GM21390 (cell line): ENCODE measurements at regions not wholly inside any gene's neighbourhood (a gene's known extent, or its start where the extent isn't known, plus 50 kb on each side); places are given as distances from the start of the nearest gene placed in this dataset.

ENCODE experiments used
- ATAC-seq: cut with Tn5 transposase; IDR thresholded peaks from one replicate; pipeline ENCODE4 v1.9.1; 2021; ENCODE audit not compliant: unreplicated experiment

DNA sequence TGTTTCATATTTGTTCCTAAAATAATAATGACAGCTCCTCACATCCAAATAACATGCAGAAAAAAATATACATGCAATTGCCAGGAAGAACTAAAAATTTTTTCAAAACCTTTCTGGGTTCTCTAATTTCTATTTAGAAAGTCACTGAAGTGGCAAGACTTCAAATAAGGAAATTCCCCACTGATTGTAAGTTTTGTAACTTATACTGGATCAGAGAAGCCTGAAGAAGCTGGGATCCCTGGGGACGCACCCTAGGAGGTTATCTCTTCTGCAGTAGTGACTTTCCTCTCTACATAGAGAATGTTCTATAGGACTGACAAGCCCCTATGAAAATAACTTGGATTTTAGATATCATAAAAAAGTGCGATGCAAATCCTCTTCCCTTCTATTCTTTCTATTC lies 182.6 kb downstream of the MRPL39 start:
- no peak for ATAC-seq

DNA sequence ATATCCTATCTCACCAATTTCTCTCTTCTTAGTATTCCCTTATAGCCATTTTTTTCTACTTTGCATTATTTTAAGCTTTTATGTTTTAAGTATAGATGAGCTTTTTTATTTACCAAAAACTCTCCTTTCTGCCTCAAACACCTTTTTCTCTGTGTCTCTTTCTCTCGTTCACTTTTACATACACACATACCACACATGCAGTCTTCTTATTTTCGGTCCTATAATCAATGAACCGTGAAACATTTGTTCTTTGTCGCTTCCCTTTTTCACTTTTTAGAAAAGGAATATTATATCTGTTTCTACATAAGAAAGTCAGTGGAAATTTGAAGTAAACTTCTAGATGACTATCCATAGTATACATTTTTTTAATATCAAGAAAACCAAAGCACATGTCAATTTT lies 183.2 kb downstream of the MRPL39 start:
- no peak for ATAC-seq

DNA sequence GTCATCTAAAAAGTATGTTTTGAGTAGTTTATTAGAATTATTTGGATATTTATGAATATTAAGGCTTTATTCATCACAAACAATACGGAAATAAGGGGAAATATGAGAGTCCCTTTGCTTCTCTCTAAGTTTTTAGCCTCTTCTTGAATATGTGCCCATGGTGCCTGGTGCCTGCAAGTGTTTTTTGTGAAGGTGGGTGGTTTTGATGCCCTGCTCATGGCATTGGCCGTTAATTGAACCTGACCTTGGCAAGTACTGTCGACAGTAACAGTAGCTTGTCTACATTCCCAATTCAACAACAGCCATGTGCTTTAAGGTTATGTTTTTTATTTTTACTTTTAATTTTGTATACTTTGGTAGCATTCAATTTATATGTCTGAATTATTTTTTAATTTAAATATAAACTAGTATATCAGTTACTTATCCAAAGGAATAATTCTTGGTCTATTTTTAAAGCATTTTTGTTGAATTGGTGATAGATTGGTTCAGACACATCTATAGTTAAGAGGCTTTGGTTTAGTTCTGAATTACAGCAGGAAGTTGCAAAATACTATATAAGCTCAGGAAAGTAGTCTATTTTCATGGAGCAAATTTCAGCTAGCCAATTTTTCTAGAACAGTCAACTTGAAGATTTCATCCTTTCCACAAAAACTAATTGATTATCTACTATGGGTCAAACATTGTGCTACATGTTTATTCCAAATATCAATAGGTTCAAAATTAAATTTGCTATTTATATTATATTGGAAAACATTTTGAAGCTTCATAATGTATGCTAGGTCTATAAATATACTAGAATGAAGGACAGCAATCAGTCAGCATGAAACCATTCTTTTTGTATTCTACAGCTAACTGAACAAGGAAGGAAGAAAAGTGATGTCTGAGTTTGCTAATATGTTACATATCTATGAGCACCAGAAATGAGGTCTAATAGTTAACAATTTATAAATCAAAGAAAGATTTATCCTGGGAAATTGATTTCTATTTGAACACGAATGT lies 184.4 kb downstream of the MRPL39 start:
- no peak for ATAC-seq

DNA sequence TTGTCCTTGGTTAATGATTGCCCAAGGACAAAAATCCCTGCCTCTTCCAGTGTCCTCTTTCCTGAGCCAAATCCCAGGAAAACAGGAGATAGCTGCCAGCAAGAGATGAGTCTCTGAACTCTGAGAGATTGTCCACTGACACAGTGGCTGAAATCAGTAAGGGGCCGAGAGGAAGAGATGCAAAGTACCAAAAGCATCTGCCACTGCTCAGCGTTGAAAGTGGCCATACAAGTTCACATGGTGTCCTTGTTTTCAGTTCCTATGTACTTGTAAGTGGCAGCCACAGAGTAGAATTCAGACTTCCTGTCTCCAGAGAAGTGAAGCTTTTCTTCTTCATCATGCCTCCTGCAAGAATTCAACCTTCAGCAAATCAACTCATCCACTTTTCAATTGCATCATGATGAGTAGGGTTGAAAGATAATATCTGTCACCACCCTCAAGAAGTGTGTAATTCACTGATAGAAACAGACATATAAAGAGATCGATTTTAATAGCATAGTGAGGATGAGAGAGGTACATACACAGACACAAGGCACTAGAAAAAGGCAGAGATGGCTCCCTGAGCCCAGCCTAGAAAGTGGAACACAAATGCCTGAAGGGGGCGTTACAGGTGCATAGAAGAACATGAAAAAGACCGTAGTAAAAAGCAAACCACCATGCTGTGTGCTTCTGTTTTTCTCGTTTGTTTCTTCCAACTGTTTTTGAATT lies 185.8 kb downstream of the MRPL39 start:
- peak; percentile 69 for ATAC-seq

DNA sequence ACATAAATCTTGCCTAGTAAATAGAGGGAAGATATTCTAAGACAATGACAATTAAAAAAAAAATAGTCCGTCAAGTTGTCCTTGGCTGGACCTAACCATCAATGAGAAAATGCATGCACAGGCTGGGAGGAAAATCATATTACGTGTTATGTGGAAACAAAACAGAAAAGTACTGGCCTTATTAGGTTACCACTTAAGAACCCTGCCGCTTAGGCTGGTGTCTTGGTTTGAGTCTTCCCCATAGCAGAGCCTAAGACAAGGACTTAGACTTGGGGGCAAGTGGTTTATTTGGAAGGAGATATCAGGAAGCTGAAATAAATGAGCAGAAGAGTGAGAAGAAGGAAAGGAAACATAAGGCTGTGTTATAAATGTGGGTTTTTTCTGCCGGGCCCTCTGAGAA lies 186.4 kb downstream of the MRPL39 start:
- no peak for ATAC-seq

DNA sequence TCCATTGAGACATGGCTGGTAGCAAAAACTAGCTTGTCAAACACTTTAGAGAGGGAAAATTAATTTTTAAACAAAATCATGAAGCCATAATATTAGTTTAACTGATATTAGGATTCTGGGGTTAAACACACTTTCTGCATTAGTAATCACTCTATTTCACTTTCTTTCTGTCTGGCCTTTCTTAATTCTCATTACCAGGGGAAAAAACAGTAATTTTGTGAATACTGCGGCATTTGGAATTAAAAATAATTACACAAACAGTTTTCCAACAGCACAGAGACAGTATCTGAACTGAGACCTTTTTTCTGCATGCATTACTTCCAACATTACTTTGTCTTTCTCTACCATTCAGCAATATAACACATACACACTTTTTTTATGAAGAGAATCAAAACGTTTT lies 190.6 kb downstream of the MRPL39 start:
- ATAC-seq = no peak

DNA sequence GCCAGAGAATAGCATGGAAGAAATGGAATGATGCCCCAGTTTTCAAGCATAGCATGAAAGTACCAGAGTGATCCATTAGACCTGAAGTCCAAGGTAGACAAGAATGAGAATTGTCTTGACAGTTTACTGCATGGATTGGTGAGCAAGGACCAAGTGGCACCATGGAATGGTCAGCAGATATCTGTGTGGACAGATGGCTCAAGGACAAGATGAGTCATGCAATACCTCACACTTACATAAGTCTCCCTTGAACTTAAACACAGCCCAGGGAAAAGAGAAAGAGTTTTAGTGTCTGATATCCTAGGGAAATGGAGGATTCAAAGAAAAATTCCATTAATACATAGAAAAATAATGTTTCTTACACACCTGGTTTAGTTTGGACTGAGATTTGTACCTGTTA lies 195.2 kb downstream of the MRPL39 start:
- no peak for ATAC-seq

DNA sequence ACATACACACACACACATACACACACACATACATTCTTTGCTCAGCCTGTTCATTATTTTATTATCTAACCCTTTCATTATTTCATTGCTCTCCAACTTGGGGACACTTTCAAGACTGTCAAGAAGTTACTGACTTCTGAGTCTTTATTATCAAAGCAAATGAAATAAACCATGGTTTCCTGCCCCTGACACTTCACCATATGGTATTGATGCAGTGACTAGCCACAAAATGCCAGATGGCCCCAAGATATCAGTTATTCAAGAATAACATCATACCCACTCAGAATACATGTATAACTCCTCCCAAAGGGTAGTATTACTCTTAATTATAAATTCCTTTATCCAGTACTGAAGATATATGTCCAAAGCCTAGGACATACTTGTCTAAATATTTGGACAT lies 197.3 kb downstream of the MRPL39 start:
- ATAC-seq = no peak

DNA sequence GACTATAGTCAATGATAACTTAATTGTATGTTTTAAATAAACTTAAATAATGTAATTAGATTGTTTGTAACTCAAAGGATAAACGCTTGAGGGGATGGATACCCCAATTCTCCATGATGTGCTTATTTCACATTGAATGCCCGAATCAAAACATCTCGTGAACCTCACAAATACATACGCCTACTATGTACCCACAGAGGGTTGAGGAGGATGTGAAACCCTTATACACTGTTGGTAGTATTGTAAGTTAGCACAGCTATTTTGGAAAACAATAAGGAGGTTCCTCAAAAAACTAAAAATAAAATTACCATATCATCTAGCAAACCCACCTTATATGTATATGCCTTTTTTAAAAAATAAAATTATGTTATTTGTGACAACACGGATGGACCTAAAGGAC lies 198.6 kb downstream of the MRPL39 start:
- ATAC-seq = no peak

DNA sequence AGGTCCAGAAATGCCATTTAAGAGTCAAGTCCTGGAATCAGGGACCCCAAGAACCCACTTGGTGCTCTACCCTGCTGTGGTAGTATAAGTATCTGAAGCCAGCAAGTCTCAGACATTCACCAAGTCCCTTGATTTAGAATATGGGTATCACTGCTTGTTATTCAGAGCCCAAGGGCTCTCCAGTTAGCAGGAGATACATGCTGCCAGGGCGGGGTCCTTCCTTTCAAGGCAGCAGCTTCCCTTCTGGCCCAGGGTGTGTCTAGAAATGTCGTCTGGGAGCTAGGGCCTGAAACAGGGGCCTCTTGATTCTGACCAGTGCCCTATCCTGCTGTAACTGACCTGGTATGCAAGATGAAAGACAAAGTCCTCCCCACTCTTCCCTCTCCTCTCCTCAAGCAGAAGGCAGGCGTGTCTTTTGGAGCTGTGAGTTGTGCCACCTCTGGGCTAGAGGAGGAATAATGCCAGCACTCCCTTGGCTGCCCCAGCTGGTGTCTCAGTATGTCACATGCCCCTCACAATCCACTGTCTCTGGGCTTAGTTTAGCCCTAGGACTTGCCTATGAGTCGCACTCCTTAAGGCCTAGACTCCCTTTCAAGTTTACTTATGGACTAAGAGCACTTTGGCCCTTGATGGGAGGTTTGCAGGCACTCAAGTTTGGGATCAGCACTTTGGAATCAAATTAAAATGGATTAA lies 200.2 kb downstream of the MRPL39 start:
- no peak for ATAC-seq

DNA sequence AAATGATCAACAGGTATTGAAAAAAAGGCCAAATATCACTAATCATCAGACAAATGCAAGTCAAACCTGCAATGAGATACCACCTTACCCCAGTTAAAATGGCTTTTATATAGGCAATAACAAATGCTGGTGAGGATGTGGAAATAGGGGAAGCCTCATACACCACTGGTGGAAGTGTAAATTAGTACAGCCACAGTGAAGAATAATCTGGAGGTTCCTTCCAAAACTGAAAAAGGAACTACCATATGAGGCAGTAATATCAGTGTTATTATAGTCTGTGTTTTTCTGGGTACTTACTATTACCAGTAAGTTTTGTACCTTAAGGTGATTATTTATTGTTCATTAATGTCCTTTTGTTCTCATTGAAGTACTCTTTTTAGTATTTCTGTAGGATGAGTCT lies 201.3 kb downstream of the MRPL39 start:
- ATAC-seq = no peak

DNA sequence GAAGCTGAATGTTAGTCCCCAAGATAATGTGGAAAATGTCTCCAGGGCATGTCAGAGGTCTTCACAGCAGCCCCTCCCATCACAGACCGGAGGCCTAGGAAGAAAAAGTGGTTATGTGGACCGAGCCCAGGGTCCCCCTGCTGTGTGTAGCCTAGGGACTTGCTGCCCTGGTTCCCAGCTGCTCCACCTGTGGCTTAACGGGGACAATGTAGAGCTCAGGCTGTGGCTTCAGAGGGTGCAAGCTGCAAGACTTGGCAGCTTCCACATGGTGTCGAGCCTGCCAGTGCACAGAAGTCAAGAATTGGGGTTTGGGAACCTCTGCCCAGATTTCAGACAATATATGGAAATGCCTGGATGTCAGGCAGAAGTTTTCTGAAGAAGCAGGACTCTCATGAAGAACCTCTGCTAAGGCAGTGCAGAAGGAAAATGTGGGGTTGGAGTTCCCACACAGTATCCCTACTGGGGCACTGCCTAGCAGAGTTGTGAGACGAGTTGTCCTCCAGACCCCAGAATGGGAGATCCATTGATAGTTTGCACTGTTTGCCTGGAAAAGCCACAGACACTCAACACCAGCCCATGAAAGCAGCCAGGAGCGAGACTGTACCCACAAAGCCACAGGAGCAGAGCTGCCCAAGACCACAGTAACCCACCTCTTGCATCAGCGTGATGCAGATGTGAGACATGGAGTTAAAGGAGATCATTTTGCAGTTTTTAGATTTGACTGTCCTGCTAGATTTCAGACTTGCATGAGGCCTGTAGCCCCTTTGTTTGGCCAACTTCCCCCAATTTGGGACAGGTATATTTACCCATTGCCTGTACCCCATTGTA lies 204.9 kb downstream of the MRPL39 start:
- ATAC-seq = no peak

DNA sequence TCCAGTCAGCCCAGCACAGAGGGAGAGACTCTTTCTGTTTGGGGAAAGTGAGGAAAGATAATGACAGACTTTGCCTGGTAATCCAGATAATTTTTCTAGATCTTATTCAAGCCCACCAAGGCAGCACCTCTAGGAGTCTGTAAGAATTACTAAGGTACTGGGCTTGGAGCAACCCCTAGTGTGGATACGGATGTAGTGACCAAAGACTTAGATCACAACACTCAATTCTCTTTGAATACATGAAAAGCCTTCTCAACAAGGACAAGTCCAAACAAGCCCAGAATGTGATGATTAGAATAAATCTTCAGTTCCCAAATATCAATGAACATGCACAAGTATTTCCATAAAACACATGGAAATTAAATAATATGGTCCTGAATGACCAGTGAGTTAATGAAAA lies 206.9 kb downstream of the MRPL39 start:
- ATAC-seq = no peak

DNA sequence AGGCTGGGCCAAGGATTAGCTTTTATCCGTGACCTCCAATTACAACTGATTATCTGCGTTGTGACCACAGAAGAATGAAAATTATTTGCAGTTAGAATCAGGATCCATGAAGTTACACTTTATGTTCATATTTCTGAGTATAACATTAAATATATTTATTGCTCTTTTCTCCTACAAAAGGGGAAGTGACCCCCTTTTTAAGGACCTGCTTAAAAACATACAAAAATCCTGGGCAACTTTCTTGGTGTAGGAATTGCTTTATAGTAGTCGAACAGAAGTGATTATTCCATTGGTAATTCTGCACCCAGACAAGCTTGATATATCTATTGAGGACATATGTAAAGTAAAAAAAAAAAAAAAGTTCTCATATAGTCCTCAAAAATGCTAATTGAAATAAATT lies 208.7 kb downstream of the MRPL39 start:
- no peak for ATAC-seq

DNA sequence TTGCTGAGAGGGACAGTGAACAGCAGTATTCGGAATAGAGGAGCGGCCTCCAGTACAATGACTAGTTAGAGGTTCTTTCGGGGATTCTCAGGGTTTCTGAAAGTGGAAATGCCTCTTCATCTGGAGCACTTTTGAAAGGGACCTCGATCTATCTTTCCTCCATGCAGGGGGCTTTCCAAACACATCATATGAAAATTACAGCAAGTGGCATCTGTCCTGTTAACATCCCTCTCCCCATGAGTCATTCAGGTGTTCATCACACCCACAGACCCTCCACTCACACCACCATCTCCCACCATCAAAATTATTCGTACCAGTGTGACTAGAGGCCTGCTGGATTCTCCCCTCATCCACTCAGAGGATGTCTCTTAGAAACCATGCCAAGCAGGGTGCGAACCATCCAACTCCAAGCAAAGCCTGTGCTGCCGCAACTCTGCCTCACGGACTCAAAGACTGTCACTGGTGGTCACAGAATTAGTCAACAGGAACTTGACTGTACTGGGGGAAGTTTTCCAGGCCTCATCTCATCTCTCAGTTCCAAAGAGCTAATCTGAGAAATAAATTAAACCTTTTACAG lies 211.1 kb downstream of the MRPL39 start:
- ATAC-seq = peak; percentile 83

DNA sequence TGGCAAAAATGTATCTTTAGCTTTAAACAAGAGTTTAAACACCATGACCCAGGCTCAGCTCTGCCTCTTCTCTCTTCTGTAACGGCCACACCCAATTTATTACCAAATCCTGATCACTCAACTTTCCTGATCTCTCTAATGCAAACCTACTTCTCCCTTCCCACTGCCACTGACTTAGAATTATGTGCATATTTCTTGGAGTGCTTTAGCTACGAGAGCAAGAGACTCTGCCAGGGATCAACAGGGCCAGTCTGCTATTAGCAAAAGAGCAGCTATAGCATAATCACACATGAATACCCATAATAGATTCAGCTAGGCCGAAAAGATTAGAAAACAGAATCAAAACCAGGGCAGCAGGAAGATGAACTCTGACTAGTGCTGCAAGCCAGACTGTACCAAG lies 215.5 kb downstream of the MRPL39 start:
- ATAC-seq = no peak

DNA sequence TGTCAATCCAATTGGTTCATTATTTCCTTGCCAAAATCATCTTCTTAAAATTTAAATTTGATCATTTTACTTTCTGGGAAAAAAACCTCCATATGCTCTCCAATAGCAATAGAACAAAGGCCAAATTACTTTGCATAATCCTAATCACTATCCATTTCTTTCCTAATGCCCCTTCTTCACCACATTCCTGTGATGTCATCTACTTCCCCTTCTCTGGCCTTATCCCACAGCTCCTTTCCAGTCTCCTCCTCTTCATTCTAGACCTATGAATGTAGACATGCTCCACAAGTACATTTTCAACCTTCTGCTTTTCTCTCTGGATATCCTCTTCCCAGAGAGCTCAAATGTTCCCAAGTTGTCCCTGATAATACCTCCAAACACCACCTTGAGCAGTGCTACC lies 216.6 kb downstream of the MRPL39 start:
- ATAC-seq = no peak

DNA sequence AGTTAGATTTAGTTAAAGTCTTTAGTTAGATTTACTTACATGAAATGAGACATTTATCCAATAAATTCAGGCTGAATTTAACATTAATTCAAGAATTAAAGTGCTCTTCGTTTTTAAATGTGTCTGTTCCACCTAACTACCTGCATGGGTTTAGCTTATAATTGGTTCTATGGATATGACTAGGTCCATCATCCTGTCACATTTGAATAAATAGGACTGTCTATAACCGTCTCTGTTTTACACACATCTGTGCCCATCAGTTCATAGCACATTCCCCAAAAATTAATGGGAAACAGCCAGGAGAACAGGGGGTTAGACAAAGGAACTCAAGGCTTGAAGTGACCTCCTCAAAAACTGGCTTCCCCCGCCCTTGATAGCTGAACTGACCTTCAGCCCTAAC lies 219.6 kb downstream of the MRPL39 start:
- ATAC-seq = no peak

DNA sequence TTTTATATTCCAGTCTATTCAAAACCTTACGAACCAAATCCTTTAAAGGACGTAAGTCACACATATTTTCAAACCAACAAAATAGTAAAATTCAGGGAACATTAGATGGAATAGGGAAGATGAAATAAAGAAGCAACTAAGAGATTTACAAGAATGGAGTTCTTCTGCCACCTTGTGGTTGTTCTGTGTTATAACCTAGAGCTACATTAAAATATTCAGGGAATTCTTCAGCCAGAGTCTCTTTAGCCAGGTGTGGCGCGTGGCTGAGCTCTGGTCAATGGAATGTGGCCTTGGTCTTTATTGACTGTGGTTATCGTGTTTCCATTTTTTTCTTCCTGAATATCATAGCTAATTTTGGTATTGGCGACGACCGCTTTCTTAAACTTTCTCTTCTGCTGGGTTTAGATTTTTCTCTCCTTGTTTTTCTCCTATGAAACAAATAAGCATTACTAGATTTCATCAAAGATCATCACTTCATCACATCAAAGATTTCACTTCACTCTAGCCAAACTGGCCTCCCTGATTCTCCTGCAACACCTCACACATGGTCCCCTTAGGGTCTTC lies 221.3 kb downstream of the MRPL39 start:
- ATAC-seq = peak; percentile 50

DNA sequence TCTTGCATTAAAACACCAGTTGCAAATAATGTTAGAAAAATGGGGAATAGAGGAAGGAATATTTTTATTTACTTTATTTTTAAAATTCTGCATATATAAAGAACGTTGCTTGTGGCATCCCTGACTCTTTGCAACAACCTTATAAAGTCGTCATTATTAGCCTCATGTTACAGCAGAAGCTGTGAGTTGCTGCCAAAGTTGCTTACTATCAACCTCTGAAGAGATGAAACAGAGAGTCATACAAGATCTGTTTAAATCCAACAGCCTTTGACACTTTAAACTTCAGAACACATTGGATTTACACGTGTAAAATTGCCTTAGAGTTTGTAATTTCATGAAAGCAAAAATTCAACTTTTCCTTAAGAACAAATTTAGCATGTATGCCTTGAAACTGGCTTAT lies 221.9 kb downstream of the MRPL39 start:
- ATAC-seq = no peak
